GM19463 (cell line): ENCODE measurements at regions not wholly inside any gene's neighbourhood (a gene's known extent, or its start where the extent isn't known, plus 50 kb on each side); places are given as distances from the start of the nearest gene placed in this dataset.
A peak's percentile ranks its signal among the peaks of the same experiment; 100 is the strongest.

Experiments used
- ATAC-seq: cut with Tn5 transposase; IDR thresholded peaks from one replicate; pipeline ENCODE4 v1.9.1; 2021; ENCODE audit warnings: mild to moderate bottlenecking, moderate library complexity; ENCODE audit not compliant: unreplicated experiment

GRCh38 chr11:17157761-17158160 is 50.0 kb downstream of the PIK3C2A start:
- no peak for ATAC-seq

GRCh38 chr11:17156283-17156682 is 51.5 kb downstream of the PIK3C2A start:
- no peak for ATAC-seq

- peak; percentile 59 for ATAC-seq
These were observed 53.2 kb downstream of the PIK3C2A start for GRCh38 chr11:17154409-17155159.

GRCh38 chr11:17153757-17154156 is 54.0 kb downstream of the PIK3C2A start:
- no peak for ATAC-seq

GRCh38 chr11:17152306-17152705 is 55.5 kb downstream of the PIK3C2A start:
- ATAC-seq = no peak

GRCh38 chr11:17150521-17150920 is 57.3 kb downstream of the PIK3C2A start:
- ATAC-seq = no peak

GRCh38 chr11:17148536-17148935 is 59.2 kb downstream of the PIK3C2A start:
- no peak for ATAC-seq

- no peak for ATAC-seq
These were observed 61.8 kb downstream of the PIK3C2A start for GRCh38 chr11:17145972-17146371.

- ATAC-seq = no peak
These were observed 65.0 kb upstream of the RPS13 start for GRCh38 chr11:17142450-17142849.

- ATAC-seq = no peak
These were observed 63.7 kb upstream of the RPS13 start for GRCh38 chr11:17141156-17141555.

GRCh38 chr11:17138562-17138961 is 61.1 kb upstream of the RPS13 start:
- no peak for ATAC-seq

GRCh38 chr11:17135916-17136683 is 58.6 kb upstream of the RPS13 start:
- no peak for ATAC-seq

GRCh38 chr11:17132654-17133053 is 55.2 kb upstream of the RPS13 start:
- no peak for ATAC-seq

GRCh38 chr11:17129003-17129402 is 51.5 kb upstream of the RPS13 start:
- no peak for ATAC-seq
